ENCODE measurements at regions not wholly inside any gene's neighbourhood (a gene's known extent, or its start where the extent isn't known, plus 50 kb on each side); places are given as distances from the start of the nearest gene placed in this dataset.

GRCh38 chr10:88023676-88024075 lies 160.3 kb downstream of the PTEN start:
- no peak overlapping the region for H3K9ac ChIP-seq (ENCODE audit: low read length)

GRCh38 chr10:88026031-88026430 lies 162.6 kb downstream of the PTEN start:
- H3K27me3 ChIP-seq (ENCODE audit: control insufficient read depth, insufficient read depth, low read length) = no peaks in the 10 kb centered on the region
- H3K36me3 ChIP-seq (ENCODE audit: control insufficient read depth, insufficient read depth, low read length) = no peaks in the 10 kb centered on the region
- no peak overlapping the region for H3K27ac ChIP-seq (ENCODE audit: low read depth, low read length)
- H3K4me3 ChIP-seq (ENCODE audit: low read length) = no peak overlapping the region
- no peaks in the 10 kb centered on the region for H3K4me1 ChIP-seq (ENCODE audit: control insufficient read depth, insufficient read depth, low read length)
- H3K9ac ChIP-seq (ENCODE audit: low read length) = no peak overlapping the region

More at GRCh38 chr10:88023676-88024075, 160.3 kb downstream of the PTEN start:
- Histone ChIP-seq H3K4me1 (ENCODE audit: control insufficient read depth, insufficient read depth, low read length) (no peaks in the 10 kb centered on the region), H3K27ac (ENCODE audit: low read depth, low read length) (no peak overlapping the region), H3K36me3 (ENCODE audit: control insufficient read depth, insufficient read depth, low read length) (no peaks in the 10 kb centered on the region), H3K27me3 (ENCODE audit: control insufficient read depth, insufficient read depth, low read length) (no peaks in the 10 kb centered on the region), H3K4me3 (ENCODE audit: low read length) (no peak overlapping the region)

- no peak overlapping the region for H3K9ac ChIP-seq (ENCODE audit: low read length)
- H3K27ac ChIP-seq (ENCODE audit: low read depth, low read length) = no peak overlapping the region
- H3K27me3 ChIP-seq (ENCODE audit: control insufficient read depth, insufficient read depth, low read length) = no peaks in the 10 kb centered on the region
- H3K4me1 ChIP-seq (ENCODE audit: control insufficient read depth, insufficient read depth, low read length) = no peaks in the 10 kb centered on the region
- H3K4me3 ChIP-seq (ENCODE audit: low read length) = no peak overlapping the region
- no peaks in the 10 kb centered on the region for H3K36me3 ChIP-seq (ENCODE audit: control insufficient read depth, insufficient read depth, low read length)
These were observed 164.1 kb downstream of the PTEN start for GRCh38 chr10:88027570-88027969.

- Histone ChIP-seq H3K4me1 (ENCODE audit: control insufficient read depth, insufficient read depth, low read length) (no peaks in the 10 kb centered on the region), H3K27me3 (ENCODE audit: control insufficient read depth, insufficient read depth, low read length) (no peaks in the 10 kb centered on the region), H3K36me3 (ENCODE audit: control insufficient read depth, insufficient read depth, low read length) (no peaks in the 10 kb centered on the region), H3K4me3 (ENCODE audit: low read length) (no peak overlapping the region), H3K27ac (ENCODE audit: low read depth, low read length) (no peak overlapping the region), H3K9ac (ENCODE audit: low read length) (no peak overlapping the region)
These were observed 164.6 kb downstream of the PTEN start for GRCh38 chr10:88028072-88028471.

- no peaks in the 10 kb centered on the region for H3K36me3 ChIP-seq (ENCODE audit: control insufficient read depth, insufficient read depth, low read length)
- H3K27me3 ChIP-seq (ENCODE audit: control insufficient read depth, insufficient read depth, low read length) = no peaks in the 10 kb centered on the region
- H3K4me1 ChIP-seq (ENCODE audit: control insufficient read depth, insufficient read depth, low read length) = no peaks in the 10 kb centered on the region
- no peak overlapping the region for H3K9ac ChIP-seq (ENCODE audit: low read length)
- no peak overlapping the region for H3K27ac ChIP-seq (ENCODE audit: low read depth, low read length)
- H3K4me3 ChIP-seq (ENCODE audit: low read length) = no peak overlapping the region
These were observed 165.2 kb downstream of the PTEN start for GRCh38 chr10:88028654-88029053.

GRCh38 chr10:88032566-88032965 lies 169.1 kb downstream of the PTEN start:
- H3K4me3 ChIP-seq (ENCODE audit: low read length) = no peak overlapping the region

GRCh38 chr10:88033385-88033784 lies 170.0 kb downstream of the PTEN start:
- no peaks in the 10 kb centered on the region for H3K27me3 ChIP-seq (ENCODE audit: control insufficient read depth, insufficient read depth, low read length)
- no peaks in the 10 kb centered on the region for H3K36me3 ChIP-seq (ENCODE audit: control insufficient read depth, insufficient read depth, low read length)
- no peak overlapping the region for H3K9ac ChIP-seq (ENCODE audit: low read length)
- H3K4me3 ChIP-seq (ENCODE audit: low read length) = no peak overlapping the region
- no peak overlapping the region for H3K27ac ChIP-seq (ENCODE audit: low read depth, low read length)
- no peaks in the 10 kb centered on the region for H3K4me1 ChIP-seq (ENCODE audit: control insufficient read depth, insufficient read depth, low read length)

More at GRCh38 chr10:88032566-88032965, 169.1 kb downstream of the PTEN start:
- Histone ChIP-seq H3K27me3 (ENCODE audit: control insufficient read depth, insufficient read depth, low read length) (no peaks in the 10 kb centered on the region), H3K36me3 (ENCODE audit: control insufficient read depth, insufficient read depth, low read length) (no peaks in the 10 kb centered on the region), H3K9ac (ENCODE audit: low read length) (no peak overlapping the region), H3K27ac (ENCODE audit: low read depth, low read length) (no peak overlapping the region), H3K4me1 (ENCODE audit: control insufficient read depth, insufficient read depth, low read length) (no peaks in the 10 kb centered on the region)

GRCh38 chr10:88033793-88034192 lies 170.4 kb downstream of the PTEN start:
- Histone ChIP-seq H3K27me3 (ENCODE audit: control insufficient read depth, insufficient read depth, low read length) (no peaks in the 10 kb centered on the region), H3K36me3 (ENCODE audit: control insufficient read depth, insufficient read depth, low read length) (no peaks in the 10 kb centered on the region), H3K4me1 (ENCODE audit: control insufficient read depth, insufficient read depth, low read length) (no peaks in the 10 kb centered on the region), H3K27ac (ENCODE audit: low read depth, low read length) (no peak overlapping the region), H3K4me3 (ENCODE audit: low read length) (no peak overlapping the region), H3K9ac (ENCODE audit: low read length) (no peak overlapping the region)

- H3K36me3 ChIP-seq (ENCODE audit: control insufficient read depth, insufficient read depth, low read length) = no peaks in the 10 kb centered on the region
- no peak overlapping the region for H3K9ac ChIP-seq (ENCODE audit: low read length)
- no peak overlapping the region for H3K4me3 ChIP-seq (ENCODE audit: low read length)
- no peaks in the 10 kb centered on the region for H3K27me3 ChIP-seq (ENCODE audit: control insufficient read depth, insufficient read depth, low read length)
- no peak overlapping the region for H3K27ac ChIP-seq (ENCODE audit: low read depth, low read length)
- H3K4me1 ChIP-seq (ENCODE audit: control insufficient read depth, insufficient read depth, low read length) = no peaks in the 10 kb centered on the region
These were observed 172.7 kb downstream of the PTEN start for GRCh38 chr10:88036126-88036525.

- Histone ChIP-seq H3K36me3 (ENCODE audit: control insufficient read depth, insufficient read depth, low read length) (no peaks in the 10 kb centered on the region), H3K27ac (ENCODE audit: low read depth, low read length) (no peak overlapping the region), H3K9ac (ENCODE audit: low read length) (no peak overlapping the region), H3K4me3 (ENCODE audit: low read length) (no peak overlapping the region), H3K4me1 (ENCODE audit: control insufficient read depth, insufficient read depth, low read length) (no peaks in the 10 kb centered on the region), H3K27me3 (ENCODE audit: control insufficient read depth, insufficient read depth, low read length) (no peaks in the 10 kb centered on the region)
These were observed 174.2 kb downstream of the PTEN start for GRCh38 chr10:88037623-88038022.

- Histone ChIP-seq H3K27ac (ENCODE audit: low read depth, low read length) (no peak overlapping the region), H3K27me3 (ENCODE audit: control insufficient read depth, insufficient read depth, low read length) (no peaks in the 10 kb centered on the region), H3K36me3 (ENCODE audit: control insufficient read depth, insufficient read depth, low read length) (no peaks in the 10 kb centered on the region), H3K4me3 (ENCODE audit: low read length) (no peak overlapping the region), H3K4me1 (ENCODE audit: control insufficient read depth, insufficient read depth, low read length) (no peaks in the 10 kb centered on the region), H3K9ac (ENCODE audit: low read length) (no peak overlapping the region)
These were observed 174.8 kb downstream of the PTEN start for GRCh38 chr10:88038268-88038667.

- no peak overlapping the region for H3K9ac ChIP-seq (ENCODE audit: low read length)
- H3K27ac ChIP-seq (ENCODE audit: low read depth, low read length) = no peak overlapping the region
- H3K27me3 ChIP-seq (ENCODE audit: control insufficient read depth, insufficient read depth, low read length) = no peaks in the 10 kb centered on the region
- no peak overlapping the region for H3K4me3 ChIP-seq (ENCODE audit: low read length)
- H3K36me3 ChIP-seq (ENCODE audit: control insufficient read depth, insufficient read depth, low read length) = no peaks in the 10 kb centered on the region
- H3K4me1 ChIP-seq (ENCODE audit: control insufficient read depth, insufficient read depth, low read length) = no peaks in the 10 kb centered on the region
These were observed 176.2 kb downstream of the PTEN start for GRCh38 chr10:88039496-88040200.
